ENCODE measurements at regions not wholly inside any gene's neighbourhood (a gene's known extent, or its start where the extent isn't known, plus 50 kb on each side); places are given as distances from the start of the nearest gene placed in this dataset.

- TF ChIP-seq CTCF (IDR thresholded peaks at IDR 0.05; ENCODE audit: low read depth, low read length), result no peak
- H3K9me3 ChIP-seq (ENCODE audit: control insufficient read depth, insufficient read depth, low read length), result no peaks in the 10 kb centered on the region
Measured at GRCh38 chr5:57956636-57957035, 474.0 kb upstream of the ACTBL2 start.

GRCh38 chr5:57955511-57955910, 472.9 kb upstream of the ACTBL2 start:
- H3K4me3 ChIP-seq (ENCODE audit: low read depth, low read length), result no peak overlapping the region
- H3K27me3 ChIP-seq (ENCODE audit: control insufficient read depth, insufficient read depth, low read length), result no peaks in the 10 kb centered on the region
- TF ChIP-seq CTCF (IDR thresholded peaks at IDR 0.05; ENCODE audit: low read depth, low read length), result no peak
- no peak overlapping the region for H3K27ac ChIP-seq (ENCODE audit: low read depth, low read length)
- no peaks in the 10 kb centered on the region for H3K9me3 ChIP-seq (ENCODE audit: control insufficient read depth, insufficient read depth, low read length)
- POLR2A ChIA-PET, result no interaction called here
- no peak for DNase-seq (ENCODE audit: low read depth, low spot score)
- CTCF ChIA-PET, result no interaction called here

More at GRCh38 chr5:57956636-57957035, 474.0 kb upstream of the ACTBL2 start:
- ChIA-PET CTCF (no interaction called here), POLR2A (no interaction called here)
- H3K4me3 ChIP-seq (ENCODE audit: low read depth, low read length), result no peak overlapping the region
- no peak overlapping the region for H3K27ac ChIP-seq (ENCODE audit: low read depth, low read length)
- DNase-seq (ENCODE audit: low read depth, low spot score), result no peak
- no peaks in the 10 kb centered on the region for H3K27me3 ChIP-seq (ENCODE audit: control insufficient read depth, insufficient read depth, low read length)

- CTCF ChIA-PET, result no interaction called here
- TF ChIP-seq CTCF (IDR thresholded peaks at IDR 0.05; ENCODE audit: low read depth, low read length), result no peak
- POLR2A ChIA-PET, result no interaction called here
Measured at GRCh38 chr5:57953792-57954191, 471.2 kb upstream of the ACTBL2 start.

GRCh38 chr5:57950616-57951228, 468.1 kb upstream of the ACTBL2 start:
- no peak for DNase-seq (ENCODE audit: low read depth, low spot score)
- H3K9me3 ChIP-seq (ENCODE audit: control insufficient read depth, insufficient read depth, low read length), result no peaks in the 10 kb centered on the region
- H3K4me3 ChIP-seq (ENCODE audit: low read depth, low read length), result no peak overlapping the region
- H3K27me3 ChIP-seq (ENCODE audit: control insufficient read depth, insufficient read depth, low read length), result no peaks in the 10 kb centered on the region
- ChIA-PET POLR2A (no interaction called here), CTCF (interaction anchor here (0.7 kb wide), 1 partner anchor 330 kb away, joined by 3 read pairs; no protein-coding TSS in a partner anchor)
- TF ChIP-seq CTCF (IDR thresholded peaks at IDR 0.05; ENCODE audit: low read depth, low read length), result no peak
- no peak overlapping the region for H3K27ac ChIP-seq (ENCODE audit: low read depth, low read length)

More at GRCh38 chr5:57953792-57954191, 471.2 kb upstream of the ACTBL2 start:
- no peak for DNase-seq (ENCODE audit: low read depth, low spot score)
- Histone ChIP-seq H3K4me3 (ENCODE audit: low read depth, low read length) (no peak overlapping the region), H3K9me3 (ENCODE audit: control insufficient read depth, insufficient read depth, low read length) (no peaks in the 10 kb centered on the region), H3K27me3 (ENCODE audit: control insufficient read depth, insufficient read depth, low read length) (no peaks in the 10 kb centered on the region), H3K27ac (ENCODE audit: low read depth, low read length) (no peak overlapping the region)

- H3K4me3 ChIP-seq (ENCODE audit: low read depth, low read length), result no peak overlapping the region
- H3K27ac ChIP-seq (ENCODE audit: low read depth, low read length), result no peak overlapping the region
- no peak for DNase-seq (ENCODE audit: low read depth, low spot score)
- ChIA-PET CTCF (interaction anchor here (0.5 kb wide), 1 partner anchor 9 kb away, joined by 3 read pairs; no protein-coding TSS in a partner anchor), POLR2A (no interaction called here)
- TF ChIP-seq CTCF (IDR thresholded peaks at IDR 0.05; ENCODE audit: low read depth, low read length), result no peak
- H3K27me3 ChIP-seq (ENCODE audit: control insufficient read depth, insufficient read depth, low read length), result no peaks in the 10 kb centered on the region
- no peaks in the 10 kb centered on the region for H3K9me3 ChIP-seq (ENCODE audit: control insufficient read depth, insufficient read depth, low read length)
Measured at GRCh38 chr5:57948091-57948490, 465.5 kb upstream of the ACTBL2 start.
